HepG2 (cell line): ENCODE measurements at regions not wholly inside any gene's neighbourhood (a gene's known extent, or its start where the extent isn't known, plus 50 kb on each side); places are given as distances from the start of the nearest gene placed in this dataset.

Experiments
- GABPB1 ChIP-seq: IDR thresholded peaks from 2 replicates; pipeline ENCODE4 v1.6.1; 2016; ENCODE audit warnings: mild to moderate bottlenecking, missing genetic modification reagents, moderate library complexity, missing compliant biosample characterization
- MAZ ChIP-seq, 2 experiments: sonication (generic) in 1 of 2; formaldehyde crosslinking in 1 of 2; IDR thresholded peaks; 2 replicates each; pipeline versions ENCODE4 v1.5.0 to v1.6.1; 2012 to 2020; ENCODE audit warnings: low read depth in 2 of 2, mild to moderate bottlenecking in 2 of 2, borderline replicate concordance in 1 of 2, improper control_type of control experiment in 1 of 2, low read length in 1 of 2, missing genetic modification reagents in 1 of 2, moderate library complexity in 1 of 2
- NCOA1 ChIP-seq: sonication (generic); formaldehyde crosslinking; IDR thresholded peaks from 2 replicates; pipeline ENCODE4 v1.9.0; 2021; ENCODE audit warnings: missing genetic modification reagents
- NFKB2 ChIP-seq: sonication (generic); formaldehyde crosslinking; IDR thresholded peaks from 2 replicates; pipeline ENCODE4 v1.4.0; 2020; ENCODE audit warnings: missing genetic modification reagents, borderline replicate concordance
- RARA ChIP-seq: IDR thresholded peaks from 2 replicates; pipeline ENCODE4 v1.6.1; 2016; ENCODE audit warnings: missing genetic modification reagents, missing compliant biosample characterization
- SOX5 ChIP-seq: IDR thresholded peaks from 2 replicates; pipeline ENCODE4 v1.6.1; 2016; ENCODE audit warnings: borderline replicate concordance
- ZBTB38 ChIP-seq: sonication (generic); formaldehyde crosslinking; IDR thresholded peaks from 2 replicates; pipeline ENCODE4 v1.5.1; 2020; ENCODE audit warnings: mild to moderate bottlenecking, missing genetic modification reagents
- ZNF615 ChIP-seq: sonication (generic); formaldehyde crosslinking; IDR thresholded peaks from 2 replicates; pipeline ENCODE4 v1.5.0; 2020; ENCODE audit warnings: mild to moderate bottlenecking, missing genetic modification reagents, borderline replicate concordance
- TF ChIP-seq, protein P1 (sequence below): sonication (generic); formaldehyde crosslinking; conservative IDR thresholded peaks from 2 replicates; pipeline ENCODE4 v1.8.0; 2022; ENCODE audit warnings: mild to moderate bottlenecking, moderate library complexity, missing genetic modification reagents
- TF ChIP-seq, protein P2 (sequence below): sonication (generic); formaldehyde crosslinking; IDR thresholded peaks from 2 replicates; pipeline ENCODE4 v1.4.0; 2020; ENCODE audit warnings: missing genetic modification reagents
- TF ChIP-seq, protein P3 (sequence below): sonication (generic); formaldehyde crosslinking; IDR thresholded peaks from 2 replicates; pipeline ENCODE4 v1.8.1; 2023; ENCODE audit warnings: missing genetic modification reagents, mild to moderate bottlenecking, borderline replicate concordance
- TF ChIP-seq, protein P4 (sequence below): sonication (generic); formaldehyde crosslinking; IDR thresholded peaks from 2 replicates; pipeline ENCODE4 v1.5.1; 2020; ENCODE audit warnings: missing genetic modification reagents, mild to moderate bottlenecking, borderline replicate concordance
- TF ChIP-seq, protein P5 (sequence below): sonication (generic); formaldehyde crosslinking; IDR thresholded peaks from 2 replicates; pipeline ENCODE4 v1.4.0; 2020; ENCODE audit warnings: missing genetic modification reagents
- TF ChIP-seq, protein P6 (sequence below): IDR thresholded peaks from 2 replicates; pipeline ENCODE4 v1.4.0; 2020; ENCODE audit warnings: mild to moderate bottlenecking, missing genetic modification reagents
- TF ChIP-seq, protein P7 (sequence below): sonication (generic); formaldehyde crosslinking; IDR thresholded peaks from 2 replicates; pipeline ENCODE4 v1.4.0; 2020; ENCODE audit warnings: mild to moderate bottlenecking, low read depth, missing genetic modification reagents

DNA sequence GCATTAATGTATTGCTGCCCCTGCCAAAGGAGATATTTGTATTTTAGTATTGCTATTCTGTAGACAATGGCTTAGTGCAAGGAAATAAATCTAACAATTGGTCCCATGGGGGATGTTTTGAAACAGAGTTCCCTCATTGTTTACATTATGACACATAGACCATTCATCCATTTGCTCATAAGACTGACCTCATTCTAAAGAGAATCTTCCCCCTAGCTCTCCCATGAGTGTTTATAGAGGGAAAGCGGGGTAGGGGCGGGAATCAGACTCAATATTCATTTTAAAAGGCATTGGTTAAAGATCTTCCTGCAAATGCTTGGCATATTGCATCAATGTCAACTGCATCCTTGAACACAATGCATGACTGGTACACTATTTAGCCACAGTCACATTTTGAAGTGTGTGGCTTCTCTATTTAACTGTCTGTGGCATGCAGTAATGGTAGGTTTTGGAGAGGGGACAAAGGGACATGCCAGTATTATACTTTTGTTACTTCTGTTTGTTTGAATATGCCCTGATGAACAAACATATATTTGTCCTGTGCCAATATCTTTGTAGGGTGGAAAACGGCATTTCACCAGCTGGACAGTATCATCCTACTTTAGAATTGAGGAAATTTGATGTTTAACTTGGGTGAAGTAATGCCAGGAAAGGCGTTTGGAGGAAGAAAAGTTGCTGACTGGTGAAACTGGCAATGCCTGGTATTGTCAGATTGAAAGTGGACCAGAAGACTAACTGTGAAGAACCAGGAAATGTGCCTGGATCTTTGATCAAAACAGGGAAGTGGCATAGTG lies 84.1 kb upstream of the MEGF10 start (continued):
- TF ChIP-seq, protein P1, sequence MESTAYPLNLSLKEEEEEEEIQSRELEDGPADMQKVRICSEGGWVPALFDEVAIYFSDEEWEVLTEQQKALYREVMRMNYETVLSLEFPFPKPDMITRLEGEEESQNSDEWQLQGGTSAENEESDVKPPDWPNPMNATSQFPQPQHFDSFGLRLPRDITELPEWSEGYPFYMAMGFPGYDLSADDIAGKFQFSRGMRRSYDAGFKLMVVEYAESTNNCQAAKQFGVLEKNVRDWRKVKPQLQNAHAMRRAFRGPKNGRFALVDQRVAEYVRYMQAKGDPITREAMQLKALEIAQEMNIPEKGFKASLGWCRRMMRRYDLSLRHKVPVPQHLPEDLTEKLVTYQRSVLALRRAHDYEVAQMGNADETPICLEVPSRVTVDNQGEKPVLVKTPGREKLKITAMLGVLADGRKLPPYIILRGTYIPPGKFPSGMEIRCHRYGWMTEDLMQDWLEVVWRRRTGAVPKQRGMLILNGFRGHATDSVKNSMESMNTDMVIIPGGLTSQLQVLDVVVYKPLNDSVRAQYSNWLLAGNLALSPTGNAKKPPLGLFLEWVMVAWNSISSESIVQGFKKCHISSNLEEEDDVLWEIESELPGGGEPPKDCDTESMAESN (CRISPR knock-in tag) = no peak
- TF ChIP-seq MAZ (IDR thresholded peaks at IDR 0.05; ENCODE audit: borderline replicate concordance, low read depth, low read length) (no peak), MAZ (CRISPR knock-in tag; IDR thresholded peaks at IDR 0.05; ENCODE audit: low read depth) (no peak), ZNF615 (CRISPR knock-in tag) (no peak), GABPB1 (CRISPR knock-in tag) (no peak), RARA (CRISPR knock-in tag) (0 out of 2 replicates have a peak, but pooled peaks have one; percentile 27), ZBTB38 (no peak), NCOA1 (CRISPR knock-in tag) (no peak), SOX5 (peak; percentile 76; the same call in 1 of the 2 replicates), NFKB2 (CRISPR knock-in tag) (no peak)
- TF ChIP-seq, protein P2, sequence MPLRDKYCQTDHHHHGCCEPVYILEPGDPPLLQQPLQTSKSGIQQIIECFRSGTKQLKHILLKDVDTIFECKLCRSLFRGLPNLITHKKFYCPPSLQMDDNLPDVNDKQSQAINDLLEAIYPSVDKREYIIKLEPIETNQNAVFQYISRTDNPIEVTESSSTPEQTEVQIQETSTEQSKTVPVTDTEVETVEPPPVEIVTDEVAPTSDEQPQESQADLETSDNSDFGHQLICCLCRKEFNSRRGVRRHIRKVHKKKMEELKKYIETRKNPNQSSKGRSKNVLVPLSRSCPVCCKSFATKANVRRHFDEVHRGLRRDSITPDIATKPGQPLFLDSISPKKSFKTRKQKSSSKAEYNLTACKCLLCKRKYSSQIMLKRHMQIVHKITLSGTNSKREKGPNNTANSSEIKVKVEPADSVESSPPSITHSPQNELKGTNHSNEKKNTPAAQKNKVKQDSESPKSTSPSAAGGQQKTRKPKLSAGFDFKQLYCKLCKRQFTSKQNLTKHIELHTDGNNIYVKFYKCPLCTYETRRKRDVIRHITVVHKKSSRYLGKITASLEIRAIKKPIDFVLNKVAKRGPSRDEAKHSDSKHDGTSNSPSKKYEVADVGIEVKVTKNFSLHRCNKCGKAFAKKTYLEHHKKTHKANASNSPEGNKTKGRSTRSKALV (CRISPR knock-in tag) = no peak
- TF ChIP-seq, protein P3, sequence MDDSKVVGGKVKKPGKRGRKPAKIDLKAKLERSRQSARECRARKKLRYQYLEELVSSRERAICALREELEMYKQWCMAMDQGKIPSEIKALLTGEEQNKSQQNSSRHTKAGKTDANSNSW (CRISPR knock-in tag) = no peak
- TF ChIP-seq, protein P4, sequence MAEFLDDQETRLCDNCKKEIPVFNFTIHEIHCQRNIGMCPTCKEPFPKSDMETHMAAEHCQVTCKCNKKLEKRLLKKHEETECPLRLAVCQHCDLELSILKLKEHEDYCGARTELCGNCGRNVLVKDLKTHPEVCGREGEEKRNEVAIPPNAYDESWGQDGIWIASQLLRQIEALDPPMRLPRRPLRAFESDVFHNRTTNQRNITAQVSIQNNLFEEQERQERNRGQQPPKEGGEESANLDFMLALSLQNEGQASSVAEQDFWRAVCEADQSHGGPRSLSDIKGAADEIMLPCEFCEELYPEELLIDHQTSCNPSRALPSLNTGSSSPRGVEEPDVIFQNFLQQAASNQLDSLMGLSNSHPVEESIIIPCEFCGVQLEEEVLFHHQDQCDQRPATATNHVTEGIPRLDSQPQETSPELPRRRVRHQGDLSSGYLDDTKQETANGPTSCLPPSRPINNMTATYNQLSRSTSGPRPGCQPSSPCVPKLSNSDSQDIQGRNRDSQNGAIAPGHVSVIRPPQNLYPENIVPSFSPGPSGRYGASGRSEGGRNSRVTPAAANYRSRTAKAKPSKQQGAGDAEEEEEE (CRISPR knock-in tag) = no peak
- TF ChIP-seq, protein P5, sequence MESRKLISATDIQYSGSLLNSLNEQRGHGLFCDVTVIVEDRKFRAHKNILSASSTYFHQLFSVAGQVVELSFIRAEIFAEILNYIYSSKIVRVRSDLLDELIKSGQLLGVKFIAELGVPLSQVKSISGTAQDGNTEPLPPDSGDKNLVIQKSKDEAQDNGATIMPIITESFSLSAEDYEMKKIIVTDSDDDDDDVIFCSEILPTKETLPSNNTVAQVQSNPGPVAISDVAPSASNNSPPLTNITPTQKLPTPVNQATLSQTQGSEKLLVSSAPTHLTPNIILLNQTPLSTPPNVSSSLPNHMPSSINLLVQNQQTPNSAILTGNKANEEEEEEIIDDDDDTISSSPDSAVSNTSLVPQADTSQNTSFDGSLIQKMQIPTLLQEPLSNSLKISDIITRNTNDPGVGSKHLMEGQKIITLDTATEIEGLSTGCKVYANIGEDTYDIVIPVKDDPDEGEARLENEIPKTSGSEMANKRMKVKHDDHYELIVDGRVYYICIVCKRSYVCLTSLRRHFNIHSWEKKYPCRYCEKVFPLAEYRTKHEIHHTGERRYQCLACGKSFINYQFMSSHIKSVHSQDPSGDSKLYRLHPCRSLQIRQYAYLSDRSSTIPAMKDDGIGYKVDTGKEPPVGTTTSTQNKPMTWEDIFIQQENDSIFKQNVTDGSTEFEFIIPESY (CRISPR knock-in tag) = no peak
- TF ChIP-seq, protein P6, sequence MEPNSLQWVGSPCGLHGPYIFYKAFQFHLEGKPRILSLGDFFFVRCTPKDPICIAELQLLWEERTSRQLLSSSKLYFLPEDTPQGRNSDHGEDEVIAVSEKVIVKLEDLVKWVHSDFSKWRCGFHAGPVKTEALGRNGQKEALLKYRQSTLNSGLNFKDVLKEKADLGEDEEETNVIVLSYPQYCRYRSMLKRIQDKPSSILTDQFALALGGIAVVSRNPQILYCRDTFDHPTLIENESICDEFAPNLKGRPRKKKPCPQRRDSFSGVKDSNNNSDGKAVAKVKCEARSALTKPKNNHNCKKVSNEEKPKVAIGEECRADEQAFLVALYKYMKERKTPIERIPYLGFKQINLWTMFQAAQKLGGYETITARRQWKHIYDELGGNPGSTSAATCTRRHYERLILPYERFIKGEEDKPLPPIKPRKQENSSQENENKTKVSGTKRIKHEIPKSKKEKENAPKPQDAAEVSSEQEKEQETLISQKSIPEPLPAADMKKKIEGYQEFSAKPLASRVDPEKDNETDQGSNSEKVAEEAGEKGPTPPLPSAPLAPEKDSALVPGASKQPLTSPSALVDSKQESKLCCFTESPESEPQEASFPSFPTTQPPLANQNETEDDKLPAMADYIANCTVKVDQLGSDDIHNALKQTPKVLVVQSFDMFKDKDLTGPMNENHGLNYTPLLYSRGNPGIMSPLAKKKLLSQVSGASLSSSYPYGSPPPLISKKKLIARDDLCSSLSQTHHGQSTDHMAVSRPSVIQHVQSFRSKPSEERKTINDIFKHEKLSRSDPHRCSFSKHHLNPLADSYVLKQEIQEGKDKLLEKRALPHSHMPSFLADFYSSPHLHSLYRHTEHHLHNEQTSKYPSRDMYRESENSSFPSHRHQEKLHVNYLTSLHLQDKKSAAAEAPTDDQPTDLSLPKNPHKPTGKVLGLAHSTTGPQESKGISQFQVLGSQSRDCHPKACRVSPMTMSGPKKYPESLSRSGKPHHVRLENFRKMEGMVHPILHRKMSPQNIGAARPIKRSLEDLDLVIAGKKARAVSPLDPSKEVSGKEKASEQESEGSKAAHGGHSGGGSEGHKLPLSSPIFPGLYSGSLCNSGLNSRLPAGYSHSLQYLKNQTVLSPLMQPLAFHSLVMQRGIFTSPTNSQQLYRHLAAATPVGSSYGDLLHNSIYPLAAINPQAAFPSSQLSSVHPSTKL (CRISPR knock-in tag) = peak; percentile 51
- TF ChIP-seq, protein P7, sequence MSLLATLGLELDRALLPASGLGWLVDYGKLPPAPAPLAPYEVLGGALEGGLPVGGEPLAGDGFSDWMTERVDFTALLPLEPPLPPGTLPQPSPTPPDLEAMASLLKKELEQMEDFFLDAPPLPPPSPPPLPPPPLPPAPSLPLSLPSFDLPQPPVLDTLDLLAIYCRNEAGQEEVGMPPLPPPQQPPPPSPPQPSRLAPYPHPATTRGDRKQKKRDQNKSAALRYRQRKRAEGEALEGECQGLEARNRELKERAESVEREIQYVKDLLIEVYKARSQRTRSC (CRISPR knock-in tag) = no peak
